Middle frontal gyrus (tissue), 1 donor: ENCODE measurements at regions not wholly inside any gene's neighbourhood (a gene's known extent, or its start where the extent isn't known, plus 50 kb on each side); places are given as distances from the start of the nearest gene placed in this dataset.
"Not testable (repeated sequence)": the region's sequence is repeated elsewhere in the genome, so short reads cannot be mapped to it uniquely, and the experiment has no call there.

ENCODE experiments used
- DNase-seq: peaks from one replicate; pipeline ENCODE4 v3.0.0-alpha.2; 2015; ENCODE audit warnings: low spot score; ENCODE audit errors: extremely low spot score

GRCh38 chr21:28427394-28428022, 565.2 kb downstream of the LTN1 start:
- DNase-seq, result no peak

DNA sequence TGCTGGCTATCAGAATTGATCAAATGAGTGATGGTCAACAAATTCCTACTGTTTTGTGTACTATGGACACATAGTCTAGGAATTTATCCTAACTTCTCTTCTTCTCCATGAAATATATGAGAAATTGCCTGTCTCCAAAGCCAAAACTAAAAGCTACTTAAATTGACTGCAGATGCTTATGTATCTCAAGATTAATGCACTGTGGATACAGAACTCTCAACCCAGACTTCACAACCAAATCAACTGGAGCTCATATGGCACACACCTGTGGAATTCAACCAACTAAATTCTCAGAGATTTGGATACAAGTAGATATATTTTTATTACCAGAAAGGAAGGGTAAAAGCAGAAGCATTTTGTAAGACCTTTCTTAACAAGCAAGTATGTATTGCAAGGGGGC, 566.1 kb downstream of the LTN1 start:
- no peak for DNase-seq

DNA sequence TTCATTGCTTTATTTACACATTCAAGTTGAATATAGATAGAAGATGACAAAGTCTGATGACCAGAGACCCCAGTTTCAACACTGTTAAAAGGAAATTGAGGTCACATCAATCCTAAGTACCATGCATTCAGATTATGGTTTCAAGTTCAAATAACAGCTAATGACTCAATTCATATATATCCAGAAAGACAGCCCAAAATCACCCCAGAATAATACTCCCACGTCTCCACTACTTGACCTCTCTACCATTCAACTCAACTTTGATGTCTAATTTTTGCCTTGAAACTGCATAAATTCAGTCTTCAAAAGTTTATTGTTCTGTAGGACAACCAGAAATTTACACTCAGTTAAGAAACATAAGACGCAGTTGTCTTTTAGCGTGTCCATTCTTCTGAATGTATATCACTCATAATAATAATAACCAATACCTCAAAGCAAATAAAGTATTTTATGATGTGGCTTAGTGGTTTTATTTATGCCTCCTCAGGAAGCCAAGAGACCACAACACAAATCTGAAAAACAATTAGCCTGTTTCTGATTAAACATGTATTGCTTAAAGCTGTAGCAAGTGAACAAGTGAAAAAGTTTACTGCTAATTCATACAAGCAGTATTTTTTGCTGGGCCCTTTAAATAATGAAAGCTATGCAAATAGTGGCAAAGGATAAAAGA, 569.0 kb downstream of the LTN1 start:
- DNase-seq, result no peak

- DNase-seq, result no peak
Measured at GRCh38 chr21:28421716-28422524, 570.8 kb downstream of the LTN1 start.

DNA sequence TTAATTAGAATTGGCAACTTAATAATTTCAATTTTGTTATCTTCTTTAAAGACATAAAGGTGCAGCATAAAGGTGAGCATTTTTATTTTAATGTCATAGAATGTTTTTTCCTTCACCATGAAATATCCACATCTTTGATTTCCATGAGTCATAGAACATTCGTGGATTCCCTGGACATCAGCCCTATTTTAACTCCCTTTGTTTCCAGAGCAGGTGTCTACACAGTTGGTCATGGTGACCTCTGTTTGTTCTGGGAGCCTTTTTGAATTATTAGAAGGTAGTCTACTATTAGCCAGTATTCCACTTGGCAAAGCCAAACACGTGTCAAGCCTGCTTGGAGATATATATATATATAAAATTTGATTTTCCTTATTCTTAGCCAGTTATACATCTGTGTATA, 572.9 kb downstream of the LTN1 start:
- DNase-seq, result no peak

DNA sequence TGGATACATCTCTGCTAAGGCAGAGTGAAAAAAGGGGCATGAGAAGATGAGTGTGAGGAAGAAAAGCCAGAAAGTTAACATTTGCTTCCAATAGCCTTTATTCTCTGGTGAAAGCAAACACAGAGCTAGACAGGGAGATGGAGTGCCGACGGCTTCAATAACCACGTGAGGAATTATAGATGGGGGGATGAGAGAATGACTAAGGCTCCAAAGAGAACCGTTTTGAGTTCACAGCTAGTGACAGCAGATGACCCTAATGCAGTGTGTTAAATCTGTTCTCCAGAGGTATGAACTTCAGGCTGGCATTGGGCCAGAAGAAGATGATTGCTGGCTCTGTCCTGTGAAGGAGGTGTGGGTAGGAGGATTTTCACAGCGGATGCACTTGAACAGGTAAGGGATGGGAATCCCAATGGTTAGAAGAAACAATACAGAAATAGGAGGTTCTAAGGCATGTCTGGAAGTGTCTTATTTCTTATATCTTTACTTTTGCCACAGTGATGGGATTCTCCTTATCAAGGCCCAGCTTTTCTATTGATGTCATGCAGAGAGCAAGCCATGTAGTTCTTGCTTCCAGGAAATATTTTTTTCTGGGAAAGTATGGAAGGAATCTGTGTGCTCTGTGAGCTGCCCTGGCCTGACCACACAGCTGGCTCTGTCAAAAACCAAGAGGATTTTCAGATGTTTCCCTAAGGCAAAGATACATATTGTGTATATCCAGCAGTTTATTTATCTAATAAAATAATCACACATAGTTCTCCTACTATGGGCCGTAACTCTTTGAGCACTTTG, 573.8 kb downstream of the LTN1 start:
- DNase-seq, result no peak

DNA sequence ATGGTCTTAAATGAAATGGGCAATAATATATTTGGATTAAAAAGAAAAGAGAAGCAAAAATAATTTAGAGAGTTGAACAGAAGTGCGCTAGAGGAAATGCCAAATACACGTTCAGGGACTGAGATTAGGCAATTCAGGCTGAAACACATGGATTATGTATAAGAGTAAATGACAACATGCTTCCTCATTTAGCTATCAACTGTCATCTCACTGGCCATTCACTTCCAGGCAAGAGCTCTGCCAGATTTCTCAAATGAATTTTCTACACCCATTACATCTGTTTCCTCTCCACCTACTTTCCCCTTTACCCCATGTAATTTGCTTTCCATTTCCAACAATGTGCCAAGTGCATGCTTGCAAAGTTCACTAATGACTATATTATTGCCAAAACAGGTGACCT, 582.4 kb downstream of the LTN1 start:
- DNase-seq, result no peak

DNA sequence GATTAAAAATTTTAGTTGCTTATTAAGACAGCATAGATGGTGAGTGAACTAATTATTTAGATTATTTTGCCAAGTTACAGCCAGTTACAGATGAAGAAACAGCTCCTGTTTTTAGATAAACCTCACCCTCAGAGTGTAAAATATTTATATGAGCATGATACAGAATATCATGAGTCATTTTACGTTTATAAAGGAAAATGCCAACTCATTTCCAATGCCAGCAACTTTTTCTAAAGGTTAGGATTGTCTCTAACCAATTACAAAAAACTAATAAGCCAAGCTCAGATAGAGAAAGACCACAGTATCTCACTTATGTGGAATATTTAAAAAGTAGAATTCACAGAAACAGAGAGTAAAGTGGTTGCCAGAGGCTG, 590.1 kb downstream of the LTN1 start:
- no peak for DNase-seq

DNA sequence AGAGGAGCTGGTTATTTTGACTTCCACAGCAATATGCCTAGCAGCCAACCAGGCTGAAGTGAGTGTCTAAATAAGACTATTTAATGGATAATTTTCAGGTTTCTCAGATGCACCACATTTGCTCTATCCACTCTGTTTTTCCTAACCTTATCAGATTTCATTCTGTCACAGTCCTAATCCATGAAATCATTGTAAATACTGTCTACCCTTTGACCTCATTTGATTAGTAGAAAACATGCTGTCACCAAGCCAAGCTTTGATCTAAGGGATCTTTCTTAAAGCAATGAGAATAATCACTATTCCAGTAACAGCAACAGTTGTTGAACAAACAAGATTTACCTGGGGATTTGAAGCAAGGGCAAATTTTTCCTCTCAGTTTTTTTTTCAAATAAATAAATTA, 595.6 kb downstream of the LTN1 start:
- DNase-seq, result no peak

- no peak for DNase-seq
Measured at GRCh38 chr21:28396421-28396820, 596.3 kb downstream of the LTN1 start.

- DNase-seq, result no peak
Measured at GRCh38 chr21:28393279-28393678, 599.4 kb downstream of the LTN1 start.

DNA sequence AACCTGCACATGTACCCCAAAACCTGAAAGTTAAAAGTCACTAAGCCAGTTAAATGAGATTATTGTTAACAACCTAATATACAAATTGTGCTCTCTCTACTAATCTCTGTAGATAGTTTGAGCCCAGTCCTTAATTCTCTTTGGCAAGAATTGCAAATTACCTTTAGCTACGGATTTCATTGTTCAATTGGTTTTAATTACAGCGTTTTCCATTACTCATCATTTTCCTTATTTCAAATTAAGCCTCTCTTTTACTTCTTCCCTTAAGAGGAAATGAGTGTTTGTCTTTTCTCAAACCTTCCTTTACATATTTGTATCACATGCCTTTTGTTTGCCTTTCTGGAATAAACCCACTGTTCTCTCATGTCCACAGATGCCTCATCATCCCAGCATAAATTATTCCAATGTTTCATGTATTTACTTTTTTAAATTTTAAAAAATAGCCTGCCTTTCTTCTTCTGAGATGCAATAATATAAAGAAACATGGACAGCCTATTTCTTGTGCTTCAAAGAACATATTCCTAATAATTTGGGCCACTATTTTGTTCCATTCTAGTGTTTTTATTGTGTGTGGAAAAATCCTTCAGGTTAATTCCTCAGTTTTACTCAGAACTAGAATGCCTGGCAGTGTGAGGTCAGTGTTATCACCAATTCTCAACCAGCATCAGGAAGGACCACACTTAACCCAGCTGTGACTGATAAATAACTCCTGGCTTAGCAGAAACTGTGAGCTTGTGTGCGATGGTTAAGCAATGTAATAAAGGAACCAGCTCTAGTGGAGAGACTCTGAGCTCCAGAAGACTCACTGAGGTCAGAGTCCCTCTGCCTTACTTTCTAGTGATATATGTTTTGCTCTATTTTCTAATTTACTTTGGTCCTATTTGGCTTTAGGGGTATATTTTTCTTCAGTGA, 600.5 kb downstream of the LTN1 start:
- DNase-seq, result no peak

GRCh38 chr21:28387220-28387619, 605.5 kb downstream of the LTN1 start:
- no peak for DNase-seq

DNA sequence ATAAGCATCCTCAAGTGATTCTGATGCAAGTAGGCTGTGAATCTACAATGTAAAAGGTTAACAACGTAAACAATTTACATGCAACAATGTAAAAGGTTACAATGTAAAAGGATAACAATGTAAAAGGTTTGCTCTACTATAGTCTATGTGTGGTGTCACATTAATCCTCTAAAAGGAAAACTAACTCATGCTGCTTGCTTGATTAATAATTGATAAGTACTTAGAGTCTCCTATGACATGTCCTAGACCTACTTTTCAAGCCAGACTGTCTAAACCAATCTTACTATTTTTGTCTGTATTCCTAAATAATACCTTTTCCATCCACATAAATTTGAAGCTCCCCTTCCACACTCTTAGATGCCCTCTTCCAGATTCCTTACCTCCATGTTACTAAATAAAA, 606.8 kb downstream of the LTN1 start:
- DNase-seq, result no peak

GRCh38 chr21:28381000-28381745, 611.5 kb downstream of the LTN1 start:
- DNase-seq, result not testable (repeated sequence)

GRCh38 chr21:28380241-28380640, 612.4 kb downstream of the LTN1 start:
- DNase-seq, result no peak

DNA sequence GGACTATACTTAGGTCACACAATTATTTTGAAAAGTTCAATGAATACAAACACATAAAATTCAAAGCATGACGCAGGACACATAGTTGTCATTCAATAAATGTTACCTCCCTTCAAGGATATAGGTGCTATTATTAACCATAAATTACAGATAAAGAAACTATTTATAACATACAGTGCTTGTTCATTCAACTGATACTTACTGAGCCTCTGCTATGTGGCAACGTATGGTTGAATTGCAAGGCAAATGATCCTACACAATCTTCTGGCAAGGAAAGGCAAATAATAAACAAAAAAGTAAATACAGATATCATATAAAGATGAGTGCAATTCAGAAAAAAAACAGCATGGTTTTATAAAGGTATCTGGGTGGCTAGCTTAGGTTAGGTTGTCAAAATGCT, 614.7 kb downstream of the LTN1 start:
- DNase-seq, result no peak

GRCh38 chr21:28375708-28376385, 616.8 kb downstream of the LTN1 start:
- no peak for DNase-seq

DNA sequence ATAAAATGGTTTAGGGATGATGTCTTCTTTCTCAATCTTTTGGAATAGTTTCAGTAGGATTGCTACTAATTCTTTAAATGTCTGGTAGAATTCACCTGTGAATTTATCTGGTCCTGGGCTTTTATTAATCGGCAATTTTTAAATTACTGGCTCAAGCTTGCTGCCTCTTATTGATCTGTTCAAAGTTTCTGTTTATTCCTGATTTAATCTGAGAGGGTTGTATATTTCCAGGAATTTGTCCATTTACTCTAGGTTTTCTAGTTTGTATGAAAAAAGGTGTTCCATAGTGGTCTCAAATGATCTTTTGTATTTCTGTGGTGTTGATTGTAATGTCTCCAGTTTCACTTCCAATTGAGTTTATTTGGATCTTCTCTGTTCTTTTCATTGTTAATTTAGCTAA, 617.8 kb downstream of the LTN1 start:
- no peak for DNase-seq
